ENCODE measurements at regions not wholly inside any gene's neighbourhood (a gene's known extent, or its start where the extent isn't known, plus 50 kb on each side); places are given as distances from the start of the nearest gene placed in this dataset.

DNA sequence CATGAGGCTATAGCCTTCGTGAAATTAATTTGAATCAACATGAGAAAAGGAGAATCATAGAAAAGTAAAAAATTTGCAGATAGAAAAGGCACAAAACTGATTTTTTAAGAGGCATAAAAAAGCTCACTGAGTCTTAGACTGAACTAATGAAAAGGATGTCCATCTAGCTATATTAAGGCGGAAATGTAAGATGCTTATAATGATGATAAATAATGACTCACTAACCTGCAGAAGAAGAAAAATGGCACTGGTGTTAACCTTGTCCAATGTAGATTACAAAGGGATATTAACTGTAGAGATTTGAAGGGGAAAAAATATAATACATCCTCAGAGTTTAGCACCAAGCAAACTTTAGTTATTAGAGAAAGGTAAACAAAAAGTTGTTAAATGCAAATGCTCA lies 1098.0 kb upstream of the DDX18 start:
- no peaks in the 10 kb centered on the region for H3K27me3 ChIP-seq (ENCODE audit: control insufficient read depth, insufficient read depth, low read length)
- H3K4me3 ChIP-seq (ENCODE audit: insufficient read depth, low read depth, low read length): no peak overlapping the region
- H3K14ac ChIP-seq (replicated peaks; ENCODE audit: low read depth, low read length): no peak overlapping the region
- no peak overlapping the region for H4K8ac ChIP-seq (ENCODE audit: low read depth in 2 of 2, low read length in 2 of 2)
- no peak overlapping the region for H3K9ac ChIP-seq (ENCODE audit: low read depth, low read length)
- DNase-seq (no peak), ATAC-seq (ENCODE audit: low read depth) (no peak)
- H3K79me1 ChIP-seq (ENCODE audit: low read depth in 1 of 2, low read length in 2 of 2): no peaks in the 10 kb centered on the region
- ChIA-PET POLR2A (ENCODE audit: unreplicated experiment) (no interaction called here), CTCF (no interaction called here)
- H3K4me2 ChIP-seq (ENCODE audit: low read depth, low read length): no peak overlapping the region
- H3K27ac ChIP-seq (ENCODE audit: insufficient read depth, low read length): no peak overlapping the region
- dilution Hi-C loops (cut with HindIII; ENCODE audit: low sequenced_read_pairs, unreplicated experiment) (no loop called here), in situ Hi-C loops (cut with MboI; ENCODE audit: low sequenced_read_pairs) (no loop called here), intact Hi-C loops (cut with micrococcal nuclease) (no loop called here)
- no peak overlapping the region for H2BK15ac ChIP-seq (ENCODE audit: low read depth, low read length)
- WGBS, 2 experiments (ENCODE audit: extremely low coverage in 2 of 2, insufficient read length in 1 of 2): no CpG with 5 or more reads among the region's 2 CpGs
- H4K91ac ChIP-seq (ENCODE audit: insufficient read depth, low read depth, low read length): no peak overlapping the region
- BruUV-seq (replicated peaks): no TSS peak
- H3K9me3 ChIP-seq (ENCODE audit: control insufficient read depth, insufficient read depth, low read length): peaks cover 6% of the 10 kb centered on the region; the same call in 1 of the 2 replicates
- no peaks in the 10 kb centered on the region for H3K36me3 ChIP-seq (ENCODE audit: control insufficient read depth, insufficient read depth, low read length)
- H3K4me1 ChIP-seq (ENCODE audit: control insufficient read depth, insufficient read depth, low read length): no peaks in the 10 kb centered on the region
- no peak overlapping the region for H2AK9ac ChIP-seq (replicated peaks; ENCODE audit: low read depth, low read length, poor library complexity)
- no peak overlapping the region for H4K5ac ChIP-seq (ENCODE audit: low read depth, low read length)
- H2BK20ac ChIP-seq (ENCODE audit: low read depth, low read length): no peak overlapping the region
- no peak overlapping the region for H2BK5ac ChIP-seq (ENCODE audit: low read depth, low read length, poor library complexity, severe bottlenecking)
- H3K4ac ChIP-seq (ENCODE audit: low read depth, low read length): no peak overlapping the region
- no peak overlapping the region for H2BK120ac ChIP-seq (ENCODE audit: low read depth, low read length)
- H3K23ac ChIP-seq (ENCODE audit: low read depth, low read length): no peak overlapping the region
- H3K9me1 ChIP-seq (ENCODE audit: insufficient read depth, low read length): no peaks in the 10 kb centered on the region
- no peak overlapping the region for H2AFZ ChIP-seq (replicated peaks; ENCODE audit: low read length, poor library complexity)
- no peak overlapping the region for H2AK5ac ChIP-seq (ENCODE audit: low read depth, low read length)
- no peaks in the 10 kb centered on the region for H4K20me1 ChIP-seq (ENCODE audit: insufficient read depth, low read length)
- no peak overlapping the region for H3K56ac ChIP-seq (ENCODE audit: extremely low read depth, insufficient read depth, low read length)
- TF ChIP-seq MXI1 (IDR thresholded peaks at IDR 0.05; ENCODE audit: borderline replicate concordance, low read depth, low read length) (no peak), CEBPB (IDR thresholded peaks at IDR 0.05; ENCODE audit: low read depth, low read length) (no peak), POLR2A (IDR thresholded peaks at IDR 0.05; ENCODE audit: low read depth, low read length) (no peak), MAFK (IDR thresholded peaks at IDR 0.05; ENCODE audit: low read depth, low read length) (no peak), BHLHE40 (IDR thresholded peaks at IDR 0.05; ENCODE audit: low read depth, low read length) (no peak), MAZ (IDR thresholded peaks at IDR 0.05; ENCODE audit: borderline replicate concordance, low read depth, low read length) (no peak), RFX5 (IDR thresholded peaks at IDR 0.05; ENCODE audit: low read depth, low read length) (no peak)
- TF ChIP-seq, protein P1, sequence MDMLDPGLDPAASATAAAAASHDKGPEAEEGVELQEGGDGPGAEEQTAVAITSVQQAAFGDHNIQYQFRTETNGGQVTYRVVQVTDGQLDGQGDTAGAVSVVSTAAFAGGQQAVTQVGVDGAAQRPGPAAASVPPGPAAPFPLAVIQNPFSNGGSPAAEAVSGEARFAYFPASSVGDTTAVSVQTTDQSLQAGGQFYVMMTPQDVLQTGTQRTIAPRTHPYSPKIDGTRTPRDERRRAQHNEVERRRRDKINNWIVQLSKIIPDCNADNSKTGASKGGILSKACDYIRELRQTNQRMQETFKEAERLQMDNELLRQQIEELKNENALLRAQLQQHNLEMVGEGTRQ (IDR thresholded peaks at IDR 0.05; ENCODE audit: low read depth, low read length): no peak
- no peak overlapping the region for H3K18ac ChIP-seq (ENCODE audit: low read depth, low read length)
